Astrocyte of the spinal cord (primary cell): ENCODE measurements at regions not wholly inside any gene's neighbourhood (a gene's known extent, or its start where the extent isn't known, plus 50 kb on each side); places are given as distances from the start of the nearest gene placed in this dataset.
A peak's percentile ranks its signal among the peaks of the same experiment; 100 is the strongest.

Source experiments
- DNase-seq: peaks from one replicate; pipeline ENCODE4 v3.0.0; 2011; ENCODE audit warnings: low read depth, low spot score
- H3K4me3 ChIP-seq: 2 replicates; pipeline ENCODE4 v1.5.1; 2011; ENCODE audit warnings: low read depth, mild to moderate bottlenecking, low read length, moderate library complexity
- in situ Hi-C: cut with HindIII; loops from 2 replicates; pipeline ENCODE4 v1.10.0; 2017; ENCODE audit warnings: low sequenced_read_pairs
- TF ChIP-seq, protein P1 (sequence below): IDR thresholded peaks from 2 replicates; pipeline ENCODE4 v1.5.1; 2012; ENCODE audit warnings: low read depth, mild to moderate bottlenecking, low read length, inconsistent platforms

DNA sequence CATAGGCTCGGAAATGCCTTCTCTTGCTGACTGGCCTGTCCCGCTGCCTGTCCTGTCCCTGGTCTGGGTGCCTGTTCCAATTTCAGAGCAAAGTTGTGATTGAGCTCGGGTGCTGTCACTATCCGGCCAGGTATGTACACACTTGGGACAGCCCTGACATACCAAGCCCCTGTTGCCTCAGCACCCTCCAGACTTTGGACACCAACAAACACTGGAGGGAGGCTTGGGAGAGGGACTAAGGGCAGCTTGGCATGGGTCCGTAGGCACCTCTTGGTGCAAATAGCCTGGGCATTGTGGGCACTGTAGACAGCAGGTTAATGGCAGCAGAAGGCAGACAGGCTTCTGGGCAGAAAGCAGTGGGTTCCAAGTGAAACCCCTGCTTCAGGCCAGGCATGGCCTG is 86.3 kb upstream of the SEMA6A start:
- TF ChIP-seq, protein P1, sequence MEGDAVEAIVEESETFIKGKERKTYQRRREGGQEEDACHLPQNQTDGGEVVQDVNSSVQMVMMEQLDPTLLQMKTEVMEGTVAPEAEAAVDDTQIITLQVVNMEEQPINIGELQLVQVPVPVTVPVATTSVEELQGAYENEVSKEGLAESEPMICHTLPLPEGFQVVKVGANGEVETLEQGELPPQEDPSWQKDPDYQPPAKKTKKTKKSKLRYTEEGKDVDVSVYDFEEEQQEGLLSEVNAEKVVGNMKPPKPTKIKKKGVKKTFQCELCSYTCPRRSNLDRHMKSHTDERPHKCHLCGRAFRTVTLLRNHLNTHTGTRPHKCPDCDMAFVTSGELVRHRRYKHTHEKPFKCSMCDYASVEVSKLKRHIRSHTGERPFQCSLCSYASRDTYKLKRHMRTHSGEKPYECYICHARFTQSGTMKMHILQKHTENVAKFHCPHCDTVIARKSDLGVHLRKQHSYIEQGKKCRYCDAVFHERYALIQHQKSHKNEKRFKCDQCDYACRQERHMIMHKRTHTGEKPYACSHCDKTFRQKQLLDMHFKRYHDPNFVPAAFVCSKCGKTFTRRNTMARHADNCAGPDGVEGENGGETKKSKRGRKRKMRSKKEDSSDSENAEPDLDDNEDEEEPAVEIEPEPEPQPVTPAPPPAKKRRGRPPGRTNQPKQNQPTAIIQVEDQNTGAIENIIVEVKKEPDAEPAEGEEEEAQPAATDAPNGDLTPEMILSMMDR: no peak
- H3K4me3 ChIP-seq: no peak overlapping the region
- in situ Hi-C loops: no loop called here
- DNase-seq: no peak

DNA sequence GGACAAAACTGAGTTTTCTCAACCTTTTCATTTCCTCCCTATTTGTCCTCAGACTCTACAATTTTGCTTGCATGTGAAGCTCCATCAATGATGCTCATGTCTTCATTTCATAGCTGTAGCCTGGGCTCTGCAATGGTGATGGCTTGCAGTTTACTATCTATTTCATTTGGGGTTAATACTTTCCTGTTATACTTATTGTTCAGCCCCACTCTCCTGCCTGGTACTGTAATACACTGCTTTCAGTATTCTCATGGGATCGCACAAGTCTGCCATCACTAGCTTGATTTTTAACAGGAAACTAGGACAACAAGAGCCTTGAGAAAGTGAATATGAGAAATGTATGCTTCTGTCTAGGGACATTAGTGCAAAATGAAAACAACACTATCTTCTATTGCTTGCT is 84.2 kb upstream of the SEMA6A start:
- in situ Hi-C loops: no loop called here
- H3K4me3 ChIP-seq: no peak overlapping the region
- TF ChIP-seq, protein P1: no peak

DNA sequence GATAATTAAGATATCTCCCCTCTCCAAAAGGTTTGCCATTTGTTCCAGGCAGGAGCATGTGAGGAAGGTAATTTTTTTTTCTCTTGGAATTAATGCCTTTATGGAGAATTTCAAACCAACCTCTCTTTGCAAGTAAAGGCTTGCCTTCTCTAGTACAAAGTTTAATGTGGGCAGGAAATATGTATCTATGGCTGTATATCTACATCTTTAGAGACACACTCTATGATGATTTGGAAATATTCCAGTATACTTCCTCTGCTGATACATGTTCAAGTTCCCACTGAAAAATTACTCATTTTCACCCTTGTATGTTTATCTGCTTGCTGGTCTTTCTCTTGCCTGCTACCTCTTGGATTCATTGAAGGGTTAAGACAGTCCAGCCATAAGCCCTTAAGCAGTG is 83.5 kb upstream of the SEMA6A start:
- TF ChIP-seq, protein P1: no peak
- DNase-seq: no peak
- H3K4me3 ChIP-seq: no peak overlapping the region
- in situ Hi-C loops: no loop called here

More for the DNA sequence above, 84.2 kb upstream of the SEMA6A start:
- no peak for DNase-seq

DNA sequence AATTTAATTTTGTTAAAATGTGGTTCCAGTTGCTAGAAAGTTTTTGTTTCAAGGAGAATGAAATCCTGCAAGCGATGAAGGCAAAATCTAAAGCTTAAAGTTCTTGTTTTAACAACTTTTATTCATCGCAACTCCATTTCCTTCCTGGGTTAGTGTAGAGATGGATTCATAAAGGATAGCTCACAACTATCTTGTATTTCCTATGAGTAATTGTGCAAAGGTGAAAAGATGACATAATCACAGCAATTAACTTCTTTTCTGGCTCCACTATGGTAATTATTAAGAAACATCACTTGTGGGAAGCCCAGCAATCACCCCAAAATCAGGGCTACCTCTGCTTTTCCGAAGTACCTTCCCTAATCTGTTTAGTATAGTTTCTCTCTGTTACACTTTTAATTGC is 80.8 kb upstream of the SEMA6A start:
- H3K4me3 ChIP-seq: no peak overlapping the region
- TF ChIP-seq, protein P1: no peak
- in situ Hi-C loops: no loop called here
- no peak for DNase-seq

DNA sequence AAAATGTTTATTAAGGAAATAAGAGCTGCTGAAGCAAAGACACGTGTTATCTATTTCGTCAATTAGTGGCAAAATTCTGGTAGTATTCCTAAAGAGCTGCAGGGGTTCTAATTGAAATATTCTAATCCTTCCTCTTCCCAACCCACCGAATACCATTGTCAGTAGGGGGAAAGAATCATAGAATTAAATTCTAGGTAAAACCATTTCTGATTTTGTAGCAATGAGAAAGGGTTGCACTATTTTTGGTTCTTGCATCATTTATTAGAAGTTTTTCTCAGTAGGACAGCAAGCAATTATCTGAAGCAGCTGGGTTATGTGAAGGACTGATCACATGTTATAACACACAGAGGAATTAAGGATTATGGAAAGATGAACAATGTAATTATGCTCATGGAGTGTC is 80.3 kb upstream of the SEMA6A start:
- in situ Hi-C loops: no loop called here
- DNase-seq: no peak
- no peak overlapping the region for H3K4me3 ChIP-seq
- TF ChIP-seq, protein P1: no peak

DNA sequence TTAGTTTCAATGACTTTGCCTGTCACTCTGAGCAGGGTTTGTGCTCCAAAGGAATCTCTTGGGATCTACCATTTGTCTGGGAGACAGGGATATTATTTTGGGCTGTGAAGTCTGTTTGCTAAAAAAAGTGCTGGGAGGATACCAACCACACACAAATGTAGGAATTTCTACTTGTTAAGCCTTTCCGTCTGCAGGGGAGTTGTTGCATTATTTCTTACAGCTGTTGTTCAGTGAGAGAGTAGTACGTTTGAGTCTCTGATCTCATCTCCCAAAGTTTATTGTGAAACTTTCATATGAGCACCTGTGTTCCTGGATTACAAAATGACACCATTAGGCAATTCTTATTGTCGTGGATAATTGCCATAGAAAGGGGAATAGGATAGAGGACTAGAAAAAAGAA is 78.3 kb upstream of the SEMA6A start:
- no peak overlapping the region for H3K4me3 ChIP-seq
- in situ Hi-C loops: no loop called here
- DNase-seq: peak; percentile 23
- TF ChIP-seq, protein P1: no peak

DNA sequence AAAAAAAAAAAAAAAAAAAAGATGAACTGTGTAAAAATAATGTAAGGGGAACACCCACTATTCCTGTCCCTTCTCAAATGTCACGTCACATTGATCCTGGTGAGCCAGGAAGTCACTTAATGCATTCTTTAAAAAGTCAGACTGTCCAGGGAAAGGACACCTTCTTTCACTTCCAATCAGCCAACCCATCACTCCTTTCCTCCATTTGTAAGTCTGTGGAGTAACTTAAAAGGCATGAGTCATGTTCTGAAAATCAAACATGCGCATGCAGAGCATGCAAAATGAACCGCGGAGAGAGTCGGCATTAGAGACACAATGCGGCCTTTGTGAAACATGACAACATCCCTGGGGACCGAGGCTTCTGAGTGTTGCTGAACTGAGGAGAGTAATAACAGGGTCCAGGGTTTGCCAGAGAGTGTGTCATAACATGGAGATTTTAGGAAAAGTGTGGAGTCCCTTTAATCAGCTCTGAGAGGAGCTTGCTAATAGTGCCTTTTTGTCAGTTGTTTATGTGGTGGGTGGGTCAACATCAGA is 77.6 kb upstream of the SEMA6A start:
- in situ Hi-C loops: no loop called here
- peak; percentile 93 for DNase-seq
- no peak overlapping the region for H3K4me3 ChIP-seq
- TF ChIP-seq, protein P1: no peak
